GM12878 (cell line): ENCODE measurements at regions not wholly inside any gene's neighbourhood (a gene's known extent, or its start where the extent isn't known, plus 50 kb on each side); places are given as distances from the start of the nearest gene placed in this dataset.

ENCODE experiments used
- ATAC-seq: fragments of 200-7000 bp; cut with Tn5 transposase; 3 replicates; pipeline ENCODE4 v1.9.1; 2020; ENCODE audit warnings: mild to moderate bottlenecking, moderate library complexity
- BruUV-seq: library from RNA; stranded (reverse); fragments of 400-500 nt; replicated peaks from 2 replicates; lab custom pipeline; 2021; lab: Mats Ljungman, UMichigan
- CTCF ChIA-PET: fragments of 300-600 bp; sonication (Branson Sonifier 250); formaldehyde crosslinking; extraction: SDS; loops from one replicate; lab custom pipeline; 2021; ENCODE audit warnings: inconsistent platforms; lab: Yijun Ruan, JAX
- POLR2A ChIA-PET: fragments of 350-600 bp; formaldehyde crosslinking; extraction: SDS; loops from one replicate; lab custom pipeline; 2021; ENCODE audit warnings: inconsistent platforms; lab: Charles Lee
- RAD21 ChIA-PET: fragments of 300-600 bp; sonication (Branson Sonifier 250); formaldehyde crosslinking; loops from one replicate; lab custom pipeline; 2023; ENCODE audit warnings: antibody characterized with exemption; ENCODE audit not compliant: unreplicated experiment; lab: Charles Lee
- SMC1A ChIA-PET: fragments of 300-600 bp; sonication (Branson Sonifier 250); formaldehyde crosslinking; loops from one replicate; lab custom pipeline; 2023; ENCODE audit not compliant: unreplicated experiment, uncharacterized antibody; lab: Charles Lee
- DNase-seq: peaks from one replicate; pipeline ENCODE4 v3.0.0-alpha.2; 2011; ENCODE audit warnings: low read depth, low spot score
- FAIRE-seq: peaks from 3 replicates; lab custom pipeline; 2011; peaks lifted over from hg19 to GRCh38; lab: Jason Lieb, UNC
- H2AFZ ChIP-seq: 2 replicates; pipeline ENCODE4 v1.6.0; 2011; ENCODE audit warnings: low read depth, low read length, control low read depth; ENCODE audit not compliant: control insufficient read depth
- H3K27ac ChIP-seq: 2 replicates; pipeline ENCODE4 v1.5.1; 2011; ENCODE audit warnings: control low read depth; ENCODE audit not compliant: control insufficient read depth, insufficient read depth
- H3K27me3 ChIP-seq, 2 experiments: replicated peaks in 1 of 2; 2 replicates each; pipeline versions ENCODE4 v1.6.0 to v1.6.1; 2011; ENCODE audit warnings: low read length in 1 of 2; ENCODE audit not compliant: control insufficient read depth in 2 of 2, insufficient read depth in 2 of 2
- H3K36me3 ChIP-seq, 2 experiments: 2 replicates each; pipeline ENCODE4 v1.5.1; 2011; ENCODE audit warnings: low read length in 1 of 2; ENCODE audit not compliant: control insufficient read depth in 2 of 2, insufficient read depth in 2 of 2
- H3K4me1 ChIP-seq: 2 replicates; pipeline ENCODE4 v1.6.1; 2011; ENCODE audit warnings: mild to moderate bottlenecking, low read length, moderate library complexity, mixed read lengths; ENCODE audit not compliant: control insufficient read depth, insufficient read depth
- H3K4me2 ChIP-seq: 2 replicates; pipeline ENCODE4 v1.6.0; 2011; ENCODE audit warnings: control low read depth; ENCODE audit not compliant: control insufficient read depth, insufficient read depth
- H3K4me3 ChIP-seq: fragments of 200-600 bp; sonication (generic); 2 replicates; pipeline ENCODE4 v1.5.1; 2016
- H3K79me2 ChIP-seq: 2 replicates; pipeline ENCODE4 v1.6.0; 2011; ENCODE audit warnings: low read length; ENCODE audit not compliant: control insufficient read depth, insufficient read depth
- H3K9ac ChIP-seq: 2 replicates; pipeline ENCODE4 v1.8.0; 2011; ENCODE audit warnings: low read length, control low read depth, mixed read lengths; ENCODE audit not compliant: control insufficient read depth, insufficient read depth
- H3K9me3 ChIP-seq: replicated peaks from 3 replicates; pipeline ENCODE4 v1.5.1; 2011; ENCODE audit warnings: mild to moderate bottlenecking, low read length; ENCODE audit not compliant: control insufficient read depth, insufficient read depth
- H4K20me1 ChIP-seq: 2 replicates; pipeline ENCODE4 v1.6.0; 2011; ENCODE audit not compliant: control insufficient read depth, insufficient read depth
- EGR1 ChIP-seq, 2 experiments: IDR thresholded peaks; 1 replicate in 1 of 2; 2 replicates in 1 of 2; pipeline ENCODE4 v1.6.1; 2011 to 2012; ENCODE audit warnings: low read depth in 2 of 2, low read length in 2 of 2, borderline replicate concordance in 1 of 2, mild to moderate bottlenecking in 1 of 2, moderate library complexity in 1 of 2
- LARP7 ChIP-seq: fragments of 450-650 bp; IDR thresholded peaks from 2 replicates; pipeline ENCODE4 v1.6.1; 2017; ENCODE audit warnings: mild to moderate bottlenecking
- MEF2B ChIP-seq: fragments of 450-650 bp; IDR thresholded peaks from 2 replicates; pipeline ENCODE4 v1.6.1; 2018; ENCODE audit warnings: mild to moderate bottlenecking, moderate library complexity; ENCODE audit not compliant: partially characterized antibody, poor library complexity, severe bottlenecking
- MXI1 ChIP-seq: fragments of 150-350 bp; IDR thresholded peaks from 2 replicates; pipeline ENCODE4 v1.6.1; 2011; ENCODE audit warnings: low read depth, mild to moderate bottlenecking, inconsistent platforms, low read length, improper control_type of control experiment
- POLR2AphosphoS5 ChIP-seq: IDR thresholded peaks from 2 replicates; pipeline ENCODE4 v1.6.1; 2011; ENCODE audit warnings: mild to moderate bottlenecking, low read length, inconsistent platforms
- RB1 ChIP-seq: fragments of 450-650 bp; formaldehyde crosslinking; IDR thresholded peaks from 2 replicates; pipeline ENCODE4 v1.6.1; 2017; ENCODE audit warnings: mild to moderate bottlenecking, borderline replicate concordance
- SMC3 ChIP-seq: IDR thresholded peaks from 2 replicates; pipeline ENCODE4 v1.6.1; 2011; ENCODE audit warnings: low read length, improper control_type of control experiment, borderline replicate concordance
- WGBS: methylation state at CpG from one replicate; pipeline ENCODE4 v1.1.6; 2016; ENCODE audit warnings: low lambda C conversion rate; ENCODE audit not compliant: insufficient replicate concordance, insufficient coverage; ENCODE audit errors: missing lambda C conversion rate; 5-methylcytosine and 5-hydroxymethylcytosine counted together
- in situ Hi-C: fragments of 300-500 bp; cut with MboI; formaldehyde crosslinking; loops from 9 replicates; pipeline ENCODE4 v1.14.3; 2018; ENCODE audit warnings: mixed read lengths
- intact Hi-C: fragments of 100-400 bp; cut with micrococcal nuclease; formaldehyde crosslinking; loops from one replicate; pipeline ENCODE4 v1.14.2; 2022; ENCODE audit not compliant: unreplicated experiment
- TF ChIP-seq, protein P1 (sequence below): fragments of 450-650 bp; formaldehyde crosslinking; IDR thresholded peaks from 2 replicates; pipeline ENCODE4 v1.5.0; 2022; ENCODE audit warnings: mild to moderate bottlenecking, missing genetic modification characterization
- TF ChIP-seq, protein P2 (sequence below): fragments of 450-650 bp; IDR thresholded peaks from 2 replicates; pipeline ENCODE4 v1.6.1; 2018; ENCODE audit warnings: borderline replicate concordance, mild to moderate bottlenecking; ENCODE audit not compliant: partially characterized antibody
- TF ChIP-seq, protein P3 (sequence below): fragments of 450-650 bp; IDR thresholded peaks from 2 replicates; pipeline ENCODE4 v1.6.1; 2017; ENCODE audit warnings: low read depth, mild to moderate bottlenecking, moderate library complexity
- TF ChIP-seq, protein P4 (sequence below): fragments of 150-350 bp; IDR thresholded peaks from 2 replicates; pipeline ENCODE4 v1.6.1; 2014; ENCODE audit warnings: mild to moderate bottlenecking, low read depth, low read length

DNA sequence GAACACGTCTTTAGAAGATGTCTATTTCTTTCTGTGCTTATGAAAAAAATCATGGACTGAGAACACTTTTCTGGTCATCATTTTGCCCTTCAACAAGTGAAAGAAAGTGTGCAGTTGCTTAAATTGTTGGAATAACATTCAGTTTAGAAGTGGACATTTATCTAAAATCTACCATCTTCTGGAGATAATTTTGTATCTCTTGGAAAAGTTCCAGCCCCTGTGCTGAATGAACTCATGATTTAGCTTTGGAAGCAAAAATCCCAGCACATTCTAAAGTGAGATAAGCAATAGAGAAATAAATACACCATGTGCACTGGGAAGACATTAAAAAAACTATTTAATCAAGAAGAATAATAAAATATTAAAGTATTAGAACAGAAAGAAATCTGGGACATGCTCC lies 1420.8 kb upstream of the SLC10A2 start:
- Histone ChIP-seq H3K27me3 (no peaks in the 10 kb centered on the region), H2AFZ (no peak overlapping the region), H3K9ac (no peak overlapping the region), H3K4me3 (no peak overlapping the region), H3K36me3 (no peaks in the 10 kb centered on the region), H4K20me1 (no peaks in the 10 kb centered on the region), H3K27ac (no peak overlapping the region), H3K79me2 (no peaks in the 10 kb centered on the region), H3K9me3 (no peaks in the 10 kb centered on the region), H3K4me2 (no peak overlapping the region), H3K4me1 (no peaks in the 10 kb centered on the region)
- in situ Hi-C loops (no loop called here), intact Hi-C loops (no loop called here)
- ChIA-PET RAD21 (no interaction called here), POLR2A (no interaction called here), SMC1A (interaction anchor here (0.5 kb wide), 1 partner anchor 225 kb away, joined by 4 read pairs; no protein-coding TSS in a partner anchor), CTCF (no interaction called here)
- 0% methylated on average over 1 of the region's 1 CpG for WGBS
- FAIRE-seq = no peak
- no peak for ATAC-seq
- DNase-seq = no peak
- BruUV-seq = no TSS peak
- TF ChIP-seq MEF2B = no peak
- TF ChIP-seq SMC3 = no peak
- no peak for TF ChIP-seq MXI1
- no peak for TF ChIP-seq POLR2AphosphoS5
- no peak for TF ChIP-seq EGR1 (IDR thresholded peaks at IDR 0.05; ENCODE audit: borderline replicate concordance in 1 of 2, low read depth in 2 of 2, low read length in 2 of 2)
- no peak for TF ChIP-seq LARP7
- TF ChIP-seq, protein P1, sequence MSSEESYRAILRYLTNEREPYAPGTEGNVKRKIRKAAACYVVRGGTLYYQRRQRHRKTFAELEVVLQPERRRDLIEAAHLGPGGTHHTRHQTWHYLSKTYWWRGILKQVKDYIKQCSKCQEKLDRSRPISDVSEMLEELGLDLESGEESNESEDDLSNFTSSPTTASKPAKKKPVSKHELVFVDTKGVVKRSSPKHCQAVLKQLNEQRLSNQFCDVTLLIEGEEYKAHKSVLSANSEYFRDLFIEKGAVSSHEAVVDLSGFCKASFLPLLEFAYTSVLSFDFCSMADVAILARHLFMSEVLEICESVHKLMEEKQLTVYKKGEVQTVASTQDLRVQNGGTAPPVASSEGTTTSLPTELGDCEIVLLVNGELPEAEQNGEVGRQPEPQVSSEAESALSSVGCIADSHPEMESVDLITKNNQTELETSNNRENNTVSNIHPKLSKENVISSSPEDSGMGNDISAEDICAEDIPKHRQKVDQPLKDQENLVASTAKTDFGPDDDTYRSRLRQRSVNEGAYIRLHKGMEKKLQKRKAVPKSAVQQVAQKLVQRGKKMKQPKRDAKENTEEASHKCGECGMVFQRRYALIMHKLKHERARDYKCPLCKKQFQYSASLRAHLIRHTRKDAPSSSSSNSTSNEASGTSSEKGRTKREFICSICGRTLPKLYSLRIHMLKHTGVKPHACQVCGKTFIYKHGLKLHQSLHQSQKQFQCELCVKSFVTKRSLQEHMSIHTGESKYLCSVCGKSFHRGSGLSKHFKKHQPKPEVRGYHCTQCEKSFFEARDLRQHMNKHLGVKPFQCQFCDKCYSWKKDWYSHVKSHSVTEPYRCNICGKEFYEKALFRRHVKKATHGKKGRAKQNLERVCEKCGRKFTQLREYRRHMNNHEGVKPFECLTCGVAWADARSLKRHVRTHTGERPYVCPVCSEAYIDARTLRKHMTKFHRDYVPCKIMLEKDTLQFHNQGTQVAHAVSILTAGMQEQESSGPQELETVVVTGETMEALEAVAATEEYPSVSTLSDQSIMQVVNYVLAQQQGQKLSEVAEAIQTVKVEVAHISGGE (CRISPR knock-in tag) = no peak
- TF ChIP-seq, protein P2, sequence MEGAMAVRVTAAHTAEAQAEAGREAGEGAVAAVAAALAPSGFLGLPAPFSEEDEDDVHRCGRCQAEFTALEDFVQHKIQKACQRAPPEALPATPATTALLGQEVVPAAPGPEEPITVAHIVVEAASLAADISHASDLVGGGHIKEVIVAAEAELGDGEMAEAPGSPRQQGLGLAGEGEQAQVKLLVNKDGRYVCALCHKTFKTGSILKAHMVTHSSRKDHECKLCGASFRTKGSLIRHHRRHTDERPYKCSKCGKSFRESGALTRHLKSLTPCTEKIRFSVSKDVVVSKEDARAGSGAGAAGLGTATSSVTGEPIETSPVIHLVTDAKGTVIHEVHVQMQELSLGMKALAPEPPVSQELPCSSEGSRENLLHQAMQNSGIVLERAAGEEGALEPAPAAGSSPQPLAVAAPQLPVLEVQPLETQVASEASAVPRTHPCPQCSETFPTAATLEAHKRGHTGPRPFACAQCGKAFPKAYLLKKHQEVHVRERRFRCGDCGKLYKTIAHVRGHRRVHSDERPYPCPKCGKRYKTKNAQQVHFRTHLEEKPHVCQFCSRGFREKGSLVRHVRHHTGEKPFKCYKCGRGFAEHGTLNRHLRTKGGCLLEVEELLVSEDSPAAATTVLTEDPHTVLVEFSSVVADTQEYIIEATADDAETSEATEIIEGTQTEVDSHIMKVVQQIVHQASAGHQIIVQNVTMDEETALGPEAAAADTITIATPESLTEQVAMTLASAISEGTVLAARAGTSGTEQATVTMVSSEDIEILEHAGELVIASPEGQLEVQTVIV = no peak
- TF ChIP-seq, protein P3, sequence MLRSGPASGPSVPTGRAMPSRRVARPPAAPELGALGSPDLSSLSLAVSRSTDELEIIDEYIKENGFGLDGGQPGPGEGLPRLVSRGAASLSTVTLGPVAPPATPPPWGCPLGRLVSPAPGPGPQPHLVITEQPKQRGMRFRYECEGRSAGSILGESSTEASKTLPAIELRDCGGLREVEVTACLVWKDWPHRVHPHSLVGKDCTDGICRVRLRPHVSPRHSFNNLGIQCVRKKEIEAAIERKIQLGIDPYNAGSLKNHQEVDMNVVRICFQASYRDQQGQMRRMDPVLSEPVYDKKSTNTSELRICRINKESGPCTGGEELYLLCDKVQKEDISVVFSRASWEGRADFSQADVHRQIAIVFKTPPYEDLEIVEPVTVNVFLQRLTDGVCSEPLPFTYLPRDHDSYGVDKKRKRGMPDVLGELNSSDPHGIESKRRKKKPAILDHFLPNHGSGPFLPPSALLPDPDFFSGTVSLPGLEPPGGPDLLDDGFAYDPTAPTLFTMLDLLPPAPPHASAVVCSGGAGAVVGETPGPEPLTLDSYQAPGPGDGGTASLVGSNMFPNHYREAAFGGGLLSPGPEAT = no peak
- no peak for TF ChIP-seq RB1
- TF ChIP-seq, protein P4, sequence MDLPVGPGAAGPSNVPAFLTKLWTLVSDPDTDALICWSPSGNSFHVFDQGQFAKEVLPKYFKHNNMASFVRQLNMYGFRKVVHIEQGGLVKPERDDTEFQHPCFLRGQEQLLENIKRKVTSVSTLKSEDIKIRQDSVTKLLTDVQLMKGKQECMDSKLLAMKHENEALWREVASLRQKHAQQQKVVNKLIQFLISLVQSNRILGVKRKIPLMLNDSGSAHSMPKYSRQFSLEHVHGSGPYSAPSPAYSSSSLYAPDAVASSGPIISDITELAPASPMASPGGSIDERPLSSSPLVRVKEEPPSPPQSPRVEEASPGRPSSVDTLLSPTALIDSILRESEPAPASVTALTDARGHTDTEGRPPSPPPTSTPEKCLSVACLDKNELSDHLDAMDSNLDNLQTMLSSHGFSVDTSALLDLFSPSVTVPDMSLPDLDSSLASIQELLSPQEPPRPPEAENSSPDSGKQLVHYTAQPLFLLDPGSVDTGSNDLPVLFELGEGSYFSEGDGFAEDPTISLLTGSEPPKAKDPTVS = no peak
